OCI-LY3 (cell line): ENCODE measurements at regions not wholly inside any gene's neighbourhood (a gene's known extent, or its start where the extent isn't known, plus 50 kb on each side); places are given as distances from the start of the nearest gene placed in this dataset.

ENCODE experiments used
- H2AFZ ChIP-seq: fragments of 200-600, 300-600 bp; shearing (Covaris generic); 2 replicates; pipeline ENCODE4 v1.6.0; 2014; ENCODE audit warnings: antibody characterized with exemption, low read depth, low read length
- H3K27ac ChIP-seq: fragments of 200-600, 300-600 bp; sonication (generic); 2 replicates; pipeline ENCODE4 v1.5.1; 2014; ENCODE audit warnings: mild to moderate bottlenecking, low read length, moderate library complexity, mixed read lengths
- H3K27me3 ChIP-seq: fragments of 200-600, 300-600 bp; sonication (generic); 2 replicates; pipeline ENCODE4 v1.6.1; 2014; ENCODE audit warnings: low read depth, low read length, mixed read lengths
- H3K36me3 ChIP-seq: fragments of 200-600, 300-600 bp; sonication (generic); replicated peaks from 2 replicates; pipeline ENCODE3; 2014; ENCODE audit warnings: low read depth, low read length, mixed read lengths
- H3K4me1 ChIP-seq: fragments of 300-600, 200-600 bp; sonication (generic); 2 replicates; pipeline ENCODE4 v1.6.1; 2014; ENCODE audit warnings: low read length, mixed read lengths
- H3K4me2 ChIP-seq: fragments of 200-600, 300-600 bp; sonication (generic); 2 replicates; pipeline ENCODE4 v1.6.1; 2014; ENCODE audit warnings: low read length, mixed read lengths
- H3K4me3 ChIP-seq: fragments of 300-600, 200-600 bp; sonication (generic); 2 replicates; pipeline ENCODE4 v1.5.1; 2014; ENCODE audit warnings: antibody characterized with exemption, mild to moderate bottlenecking, low read length, moderate library complexity
- H3K79me2 ChIP-seq: fragments of 300-600, 200-600 bp; shearing (Covaris generic); 2 replicates; pipeline ENCODE4 v1.6.1; 2014; ENCODE audit warnings: mild to moderate bottlenecking, low read length, mixed read lengths
- H3K9ac ChIP-seq: fragments of 300-600, 200-600 bp; shearing (Covaris generic); 2 replicates; pipeline ENCODE4 v1.6.0; 2014; ENCODE audit warnings: mild to moderate bottlenecking, low read length, moderate library complexity
- H3K9me3 ChIP-seq: fragments of 200-600, 300-600 bp; shearing (Covaris generic); 2 replicates; pipeline ENCODE4 v1.6.1; 2014; ENCODE audit warnings: low read length, mixed read lengths; ENCODE audit not compliant: insufficient read depth
- H4K20me1 ChIP-seq: fragments of 200-600, 300-600 bp; sonication (generic); 2 replicates; pipeline ENCODE4 v1.6.1; 2016; ENCODE audit warnings: low read length, mixed read lengths; ENCODE audit not compliant: insufficient read depth
- CTCF ChIP-seq: fragments of 200-600, 300-600 bp; sonication (generic); IDR thresholded peaks from 2 replicates; pipeline ENCODE4 v1.5.1; 2014; ENCODE audit warnings: antibody characterized with exemption, low read length, low read depth
- EZH2phosphoT487 ChIP-seq: fragments of 200-600 bp; shearing (Covaris generic); IDR thresholded peaks from 2 replicates; pipeline ENCODE4 v1.6.1; 2018; ENCODE audit warnings: antibody characterized with exemption, mixed run types, low read depth

GRCh38 chr4:24108567-24108966, 218.7 kb upstream of the PPARGC1A start:
- no peak overlapping the region for H3K4me3 ChIP-seq
- H3K4me1 ChIP-seq = peaks cover 3% of the 10 kb centered on the region; the same call in 1 of the 2 replicates
- H4K20me1 ChIP-seq = no peaks in the 10 kb centered on the region
- H3K4me2 ChIP-seq = no peak overlapping the region
- no peak overlapping the region for H3K9ac ChIP-seq
- H3K27ac ChIP-seq = no peak overlapping the region
- H3K27me3 ChIP-seq = no peaks in the 10 kb centered on the region
- no peak overlapping the region for H2AFZ ChIP-seq
- H3K9me3 ChIP-seq = no peaks in the 10 kb centered on the region
- H3K79me2 ChIP-seq = no peaks in the 10 kb centered on the region
- H3K36me3 ChIP-seq = no peaks in the 10 kb centered on the region
- no peak for TF ChIP-seq CTCF
- TF ChIP-seq EZH2phosphoT487 = no peak

- Histone ChIP-seq H3K27ac (no peak overlapping the region), H3K27me3 (no peaks in the 10 kb centered on the region), H3K9me3 (no peaks in the 10 kb centered on the region), H3K9ac (no peak overlapping the region), H3K4me1 (peaks cover 3% of the 10 kb centered on the region; the same call in 1 of the 2 replicates), H2AFZ (no peak overlapping the region), H3K36me3 (no peaks in the 10 kb centered on the region), H3K4me3 (no peak overlapping the region), H4K20me1 (no peaks in the 10 kb centered on the region), H3K4me2 (no peak overlapping the region), H3K79me2 (no peaks in the 10 kb centered on the region)
- no peak for TF ChIP-seq EZH2phosphoT487
- TF ChIP-seq CTCF = no peak
These were observed 215.6 kb upstream of the PPARGC1A start for GRCh38 chr4:24105327-24106038.

- H3K4me3 ChIP-seq = no peak overlapping the region
These were observed 214.3 kb upstream of the PPARGC1A start for GRCh38 chr4:24104158-24104565.

More at GRCh38 chr4:24104158-24104565, 214.3 kb upstream of the PPARGC1A start:
- Histone ChIP-seq H2AFZ (no peak overlapping the region), H3K9ac (no peak overlapping the region), H3K9me3 (no peaks in the 10 kb centered on the region), H4K20me1 (no peaks in the 10 kb centered on the region), H3K27ac (no peak overlapping the region), H3K4me1 (peaks cover 3% of the 10 kb centered on the region; the same call in 1 of the 2 replicates), H3K27me3 (no peaks in the 10 kb centered on the region), H3K36me3 (no peaks in the 10 kb centered on the region), H3K79me2 (no peaks in the 10 kb centered on the region), H3K4me2 (no peak overlapping the region)
- TF ChIP-seq EZH2phosphoT487 (no peak), CTCF (no peak)
